Endothelial cell of umbilical vein (primary cell): ENCODE measurements at regions not wholly inside any gene's neighbourhood (a gene's known extent, or its start where the extent isn't known, plus 50 kb on each side); places are given as distances from the start of the nearest gene placed in this dataset.

Experiments
- BruUV-seq: library from RNA; stranded (reverse); fragments of 400-500 nt; replicated peaks from 2 replicates; lab custom pipeline; 2021; lab: Mats Ljungman, UMichigan
- CTCF ChIA-PET: fragments of 300-600, 350-600 bp; sonication (Branson Sonifier 250); formaldehyde crosslinking; loops from one replicate; lab custom pipeline; 2021; ENCODE audit warnings: antibody characterized with exemption, inconsistent platforms; lab: Charles Lee
- POLR2A ChIA-PET: fragments of 300-600, 350-600 bp; sonication (Branson Sonifier 250); formaldehyde crosslinking; loops from one replicate; lab custom pipeline; 2021; ENCODE audit warnings: antibody characterized with exemption, inconsistent platforms; lab: Charles Lee
- DNase-seq: peaks from one replicate; pipeline ENCODE4 v3.0.0-alpha.2; 2011; ENCODE audit warnings: low read depth, low spot score
- FAIRE-seq: peaks from 2 replicates; lab custom pipeline; 2011; peaks lifted over from hg19 to GRCh38; lab: Jason Lieb, UNC
- H2AFZ ChIP-seq: 2 replicates; pipeline ENCODE4 v1.6.0; 2012; ENCODE audit warnings: low read depth, low read length, control low read depth, inconsistent platforms
- H3K27ac ChIP-seq: 2 replicates; pipeline ENCODE4 v1.5.1; 2011; ENCODE audit warnings: low read depth, mild to moderate bottlenecking, control low read depth, low read length, moderate library complexity; ENCODE audit not compliant: insufficient read depth
- H3K27me3 ChIP-seq, 2 experiments: 2 replicates each; pipeline versions ENCODE4 v1.6.0 to v1.6.1; 2011; ENCODE audit warnings: low read length in 2 of 2, mixed read lengths in 1 of 2; ENCODE audit not compliant: control insufficient read depth in 2 of 2, insufficient read depth in 2 of 2
- H3K36me3 ChIP-seq, 2 experiments: 2 replicates in 1 of 2; 3 replicates in 1 of 2; pipeline ENCODE4 v1.5.1; 2011; ENCODE audit warnings: low read length in 2 of 2, mild to moderate bottlenecking in 1 of 2, moderate library complexity in 1 of 2; ENCODE audit not compliant: control insufficient read depth in 2 of 2, insufficient read depth in 2 of 2; ENCODE audit errors: extremely low read depth in 1 of 2
- H3K4me1 ChIP-seq: 3 replicates; pipeline ENCODE4 v1.5.1; 2011; ENCODE audit warnings: mild to moderate bottlenecking, low read length; ENCODE audit not compliant: control insufficient read depth, insufficient read depth; ENCODE audit errors: extremely low read depth
- H3K4me2 ChIP-seq: 2 replicates; pipeline ENCODE4 v1.6.1; 2011; ENCODE audit warnings: low read length, control low read depth, mixed read lengths; ENCODE audit not compliant: insufficient read depth
- H3K4me3 ChIP-seq, 3 experiments: fragments of 200-600 bp in 1 of 3; sonication (generic), shearing (Covaris generic) in 1 of 3; replicated peaks in 1 of 3; 2 replicates each; pipeline ENCODE4 v1.5.1; 2011 to 2016; ENCODE audit warnings: control low read depth in 3 of 3, low read length in 3 of 3, mild to moderate bottlenecking in 2 of 3, inconsistent platforms in 1 of 3, low read depth in 1 of 3, moderate library complexity in 1 of 3; ENCODE audit not compliant: insufficient read depth in 1 of 3
- H3K79me2 ChIP-seq: 2 replicates; pipeline ENCODE4 v1.6.0; 2012; ENCODE audit warnings: low read length, inconsistent platforms; ENCODE audit not compliant: control insufficient read depth, insufficient read depth
- H3K9ac ChIP-seq: replicated peaks from 2 replicates; pipeline ENCODE3; 2011; ENCODE audit warnings: low read length, control low read depth; ENCODE audit not compliant: insufficient read depth; ENCODE audit errors: extremely low read depth
- H3K9me1 ChIP-seq: replicated peaks from 3 replicates; pipeline ENCODE4 v1.6.0; 2011; ENCODE audit warnings: mild to moderate bottlenecking, low read length; ENCODE audit not compliant: control insufficient read depth, insufficient read depth; ENCODE audit errors: extremely low read depth
- H3K9me3 ChIP-seq: replicated peaks from 2 replicates; pipeline ENCODE4 v1.5.1; 2012; ENCODE audit warnings: low read length, inconsistent platforms; ENCODE audit not compliant: control insufficient read depth, insufficient read depth
- H4K20me1 ChIP-seq: replicated peaks from 2 replicates; pipeline ENCODE3; 2011; ENCODE audit warnings: mild to moderate bottlenecking, low read length; ENCODE audit not compliant: control insufficient read depth, insufficient read depth; ENCODE audit errors: extremely low read depth
- EZH2 ChIP-seq: IDR thresholded peaks from 2 replicates; pipeline ENCODE4 v1.6.1; 2012; ENCODE audit warnings: borderline replicate concordance, low read depth, mild to moderate bottlenecking, moderate library complexity, low read length, inconsistent platforms; ENCODE audit not compliant: severe bottlenecking
- FOS ChIP-seq: IDR thresholded peaks from 2 replicates; pipeline ENCODE4 v1.6.1; 2011; ENCODE audit warnings: mild to moderate bottlenecking, low read length, moderate library complexity, borderline replicate concordance; ENCODE audit not compliant: insufficient read depth
- GATA2 ChIP-seq: IDR thresholded peaks from 2 replicates; pipeline ENCODE4 v1.7.0; 2011; ENCODE audit warnings: low read depth, mild to moderate bottlenecking, moderate library complexity, mixed read lengths, low read length; ENCODE audit not compliant: insufficient read length, insufficient read depth
- JUN ChIP-seq: IDR thresholded peaks from 2 replicates; pipeline ENCODE4 v1.6.1; 2011; ENCODE audit warnings: borderline replicate concordance, low read depth; ENCODE audit not compliant: insufficient read length, insufficient read depth
- MYC ChIP-seq: IDR thresholded peaks from one replicate; pipeline ENCODE4 v1.6.1; 2011; ENCODE audit warnings: mild to moderate bottlenecking, low read depth, low read length
- POLR2A ChIP-seq: IDR thresholded peaks from 2 replicates; pipeline ENCODE4 v1.6.1; 2012; ENCODE audit warnings: low read depth, mild to moderate bottlenecking, control low read depth, low read length
- POLR2AphosphoS5 ChIP-seq: IDR thresholded peaks from 2 replicates; pipeline ENCODE4 v1.6.1; 2012; ENCODE audit warnings: low read depth, mild to moderate bottlenecking, control low read depth, low read length, moderate library complexity; ENCODE audit not compliant: insufficient read depth
- dilution Hi-C: fragments of 300-500 bp; cut with MboI; formaldehyde crosslinking; loops from one replicate; pipeline ENCODE4 v1.15.0; 2019; ENCODE audit warnings: low sequenced_read_pairs; ENCODE audit not compliant: extremely low pct_ligation_motif_present
- intact Hi-C: fragments of 100-400 bp; cut with micrococcal nuclease; formaldehyde crosslinking; loops from one replicate; pipeline ENCODE4 v1.10.0; 2022
- TF ChIP-seq, protein P1 (sequence below): IDR thresholded peaks from 2 replicates; pipeline ENCODE4 v1.6.1; 2011; ENCODE audit not compliant: insufficient read depth, insufficient read length
- TF ChIP-seq, protein P2 (sequence below), 2 donors: IDR thresholded peaks; 1 replicate in 1 of 2; 2 replicates in 1 of 2; pipeline ENCODE4 v1.5.1; 2011; ENCODE audit warnings: low read length in 2 of 2, mild to moderate bottlenecking in 2 of 2, moderate library complexity in 2 of 2, control low read depth in 1 of 2, inconsistent platforms in 1 of 2, low read depth in 1 of 2; ENCODE audit not compliant: insufficient read depth in 1 of 2; ENCODE audit errors: extremely low read depth in 1 of 2

DNA sequence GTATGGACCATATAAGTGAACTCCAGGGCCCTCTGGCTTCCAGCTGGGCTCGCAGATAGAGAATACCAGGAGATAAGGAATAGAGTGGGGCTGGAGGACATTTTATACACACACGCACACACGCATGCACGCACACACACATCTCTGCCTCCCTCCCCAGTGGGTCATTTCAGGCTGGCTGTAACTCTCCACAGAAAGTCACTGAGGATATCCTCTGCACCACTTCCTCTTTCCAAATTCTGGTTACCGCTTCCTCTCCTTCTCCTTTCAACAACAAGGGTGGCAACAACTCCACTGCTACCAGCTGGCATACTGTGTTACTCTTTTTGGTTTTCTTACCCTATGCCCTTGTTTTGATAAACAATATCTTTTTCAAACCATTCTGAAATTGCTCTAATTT, 280.2 kb downstream of the COL12A1 start:
- dilution Hi-C loops: no loop called here
- no peaks in the 10 kb centered on the region for H3K9me1 ChIP-seq
- H3K4me3 ChIP-seq: no peak overlapping the region
- no peak overlapping the region for H3K27ac ChIP-seq
- DNase-seq (no peak), FAIRE-seq (no peak)
- CTCF ChIA-PET: no interaction called here
- intact Hi-C loops: no loop called here
- no peak for TF ChIP-seq JUN
- no peak for TF ChIP-seq POLR2AphosphoS5
- no peak for TF ChIP-seq MYC
- TF ChIP-seq, protein P1, sequence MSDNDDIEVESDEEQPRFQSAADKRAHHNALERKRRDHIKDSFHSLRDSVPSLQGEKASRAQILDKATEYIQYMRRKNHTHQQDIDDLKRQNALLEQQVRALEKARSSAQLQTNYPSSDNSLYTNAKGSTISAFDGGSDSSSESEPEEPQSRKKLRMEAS: no peak
- TF ChIP-seq POLR2A: no peak
- no peak for TF ChIP-seq GATA2
- TF ChIP-seq, protein P2, sequence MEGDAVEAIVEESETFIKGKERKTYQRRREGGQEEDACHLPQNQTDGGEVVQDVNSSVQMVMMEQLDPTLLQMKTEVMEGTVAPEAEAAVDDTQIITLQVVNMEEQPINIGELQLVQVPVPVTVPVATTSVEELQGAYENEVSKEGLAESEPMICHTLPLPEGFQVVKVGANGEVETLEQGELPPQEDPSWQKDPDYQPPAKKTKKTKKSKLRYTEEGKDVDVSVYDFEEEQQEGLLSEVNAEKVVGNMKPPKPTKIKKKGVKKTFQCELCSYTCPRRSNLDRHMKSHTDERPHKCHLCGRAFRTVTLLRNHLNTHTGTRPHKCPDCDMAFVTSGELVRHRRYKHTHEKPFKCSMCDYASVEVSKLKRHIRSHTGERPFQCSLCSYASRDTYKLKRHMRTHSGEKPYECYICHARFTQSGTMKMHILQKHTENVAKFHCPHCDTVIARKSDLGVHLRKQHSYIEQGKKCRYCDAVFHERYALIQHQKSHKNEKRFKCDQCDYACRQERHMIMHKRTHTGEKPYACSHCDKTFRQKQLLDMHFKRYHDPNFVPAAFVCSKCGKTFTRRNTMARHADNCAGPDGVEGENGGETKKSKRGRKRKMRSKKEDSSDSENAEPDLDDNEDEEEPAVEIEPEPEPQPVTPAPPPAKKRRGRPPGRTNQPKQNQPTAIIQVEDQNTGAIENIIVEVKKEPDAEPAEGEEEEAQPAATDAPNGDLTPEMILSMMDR (IDR thresholded peaks at IDR 0.05; ENCODE audit: extremely low read depth in 1 of 2, insufficient read depth in 1 of 2, low read depth in 1 of 2, low read length in 2 of 2): no peak
- no peak for TF ChIP-seq EZH2
- TF ChIP-seq FOS: no peak
- no peaks in the 10 kb centered on the region for H4K20me1 ChIP-seq
- H3K36me3 ChIP-seq: no peaks in the 10 kb centered on the region
- no TSS peak for BruUV-seq
- H3K27me3 ChIP-seq: no peaks in the 10 kb centered on the region
- no peak overlapping the region for H3K4me2 ChIP-seq
- no peak overlapping the region for H2AFZ ChIP-seq
- H3K4me1 ChIP-seq: no peaks in the 10 kb centered on the region
- POLR2A ChIA-PET: no interaction called here
- H3K9me3 ChIP-seq: no peaks in the 10 kb centered on the region
- no peaks in the 10 kb centered on the region for H3K79me2 ChIP-seq
- no peak overlapping the region for H3K9ac ChIP-seq
